ENCODE measurements at regions not wholly inside any gene's neighbourhood (a gene's known extent, or its start where the extent isn't known, plus 50 kb on each side); places are given as distances from the start of the nearest gene placed in this dataset.

DNA sequence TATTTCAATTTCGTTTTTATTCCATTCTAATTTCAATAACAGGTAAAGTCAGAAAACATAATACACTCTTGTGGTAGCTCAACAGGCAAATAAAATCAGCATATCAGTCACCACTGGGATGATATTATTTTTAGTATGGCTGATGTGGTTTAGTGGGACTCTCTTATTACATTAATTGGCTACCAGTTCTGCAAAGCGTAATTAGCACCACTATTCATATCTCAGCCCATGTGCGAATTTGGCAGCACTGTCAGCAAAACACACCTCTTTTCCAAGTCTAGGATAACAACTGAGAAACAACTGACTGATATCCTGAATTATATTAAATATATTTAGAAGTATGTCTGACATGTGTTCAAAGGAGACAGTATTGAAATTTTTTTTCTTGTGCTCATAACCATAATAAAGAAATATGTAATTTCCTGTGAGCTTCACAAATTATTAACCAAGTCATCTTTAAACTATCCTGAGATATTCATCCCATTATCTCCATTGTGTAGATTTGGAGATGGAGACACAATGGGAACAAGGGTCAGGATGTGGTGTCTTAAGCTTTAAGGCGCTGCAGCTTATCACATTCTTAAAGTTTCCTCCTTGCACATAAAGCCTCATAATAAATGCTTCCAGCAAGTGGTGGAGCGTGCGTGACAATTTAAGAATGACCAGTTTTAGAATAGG is 212.4 kb downstream of the TLE1 start:
- no peak for TF ChIP-seq CTCF (IDR thresholded peaks at IDR 0.05; ENCODE audit: control extremely low read depth in 1 of 3, insufficient read depth in 1 of 3, low read depth in 1 of 3, low read length in 3 of 3)
- no peak for TF ChIP-seq JUND (IDR thresholded peaks at IDR 0.05; ENCODE audit: low read length)
- no peak for TF ChIP-seq BACH1 (IDR thresholded peaks at IDR 0.05; ENCODE audit: low read length)
- no peak for TF ChIP-seq TBP (IDR thresholded peaks at IDR 0.05; ENCODE audit: low read depth, low read length)
- no peak for TF ChIP-seq MAX (IDR thresholded peaks at IDR 0.05)
- TF ChIP-seq CBX8 (IDR thresholded peaks at IDR 0.05; ENCODE audit: borderline replicate concordance, low read depth, low read length), result no peak
- TF ChIP-seq POLR2A (IDR thresholded peaks at IDR 0.05; ENCODE audit: control extremely low read depth in 1 of 2, low read depth in 2 of 2, low read length in 2 of 2), result no peak
- TF ChIP-seq POLR2AphosphoS5 (IDR thresholded peaks at IDR 0.05; ENCODE audit: low read depth, low read length), result no peak
